ENCODE measurements at regions not wholly inside any gene's neighbourhood (a gene's known extent, or its start where the extent isn't known, plus 50 kb on each side); places are given as distances from the start of the nearest gene placed in this dataset.

DNA sequence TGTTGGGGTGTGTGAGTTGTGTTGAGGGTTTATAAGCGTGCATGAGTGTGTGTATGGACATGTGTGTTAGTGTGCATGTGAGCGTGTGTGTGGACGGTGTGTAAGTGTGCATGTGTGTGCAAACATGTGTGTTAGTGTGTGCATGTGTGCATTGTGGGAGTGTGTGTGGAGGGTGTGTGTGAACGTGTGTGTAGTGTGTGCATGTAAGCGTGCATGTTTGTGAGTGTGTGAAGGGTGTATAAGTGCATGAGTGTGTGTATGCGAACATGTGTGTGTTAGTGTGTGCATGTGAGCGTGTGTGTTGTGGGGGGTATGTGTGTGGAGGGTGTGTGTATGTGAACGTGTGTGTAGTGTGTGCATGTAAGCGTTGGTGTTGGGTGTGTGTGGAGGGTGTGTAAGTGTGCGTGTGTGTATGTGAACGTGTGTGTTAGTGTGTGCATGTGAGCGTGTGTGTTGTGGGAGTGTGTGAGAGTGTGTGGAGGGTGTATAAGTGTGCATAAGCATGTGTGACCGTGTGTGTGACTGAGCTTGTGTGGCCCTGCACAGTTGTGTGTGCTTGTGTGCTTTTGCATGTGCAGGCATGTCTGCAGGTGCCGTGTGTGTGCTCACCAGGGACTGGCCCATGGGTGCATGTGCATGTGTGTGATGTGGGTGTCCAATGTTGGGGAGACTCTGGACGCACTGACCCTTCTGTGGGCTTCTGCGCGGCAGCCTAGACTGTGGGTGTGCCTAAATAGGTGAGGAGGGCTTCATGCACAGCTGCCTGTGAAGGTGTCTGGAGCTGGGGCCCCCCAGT lies 866.2 kb downstream of the TBC1D22A start:
- in situ Hi-C loops (cut with HindIII; ENCODE audit: low pct_unique_long_range_greater_than_20kb, low sequenced_read_pairs) = no loop called here
- DNase-seq (ENCODE audit: low read depth, low spot score) = no peak

DNA sequence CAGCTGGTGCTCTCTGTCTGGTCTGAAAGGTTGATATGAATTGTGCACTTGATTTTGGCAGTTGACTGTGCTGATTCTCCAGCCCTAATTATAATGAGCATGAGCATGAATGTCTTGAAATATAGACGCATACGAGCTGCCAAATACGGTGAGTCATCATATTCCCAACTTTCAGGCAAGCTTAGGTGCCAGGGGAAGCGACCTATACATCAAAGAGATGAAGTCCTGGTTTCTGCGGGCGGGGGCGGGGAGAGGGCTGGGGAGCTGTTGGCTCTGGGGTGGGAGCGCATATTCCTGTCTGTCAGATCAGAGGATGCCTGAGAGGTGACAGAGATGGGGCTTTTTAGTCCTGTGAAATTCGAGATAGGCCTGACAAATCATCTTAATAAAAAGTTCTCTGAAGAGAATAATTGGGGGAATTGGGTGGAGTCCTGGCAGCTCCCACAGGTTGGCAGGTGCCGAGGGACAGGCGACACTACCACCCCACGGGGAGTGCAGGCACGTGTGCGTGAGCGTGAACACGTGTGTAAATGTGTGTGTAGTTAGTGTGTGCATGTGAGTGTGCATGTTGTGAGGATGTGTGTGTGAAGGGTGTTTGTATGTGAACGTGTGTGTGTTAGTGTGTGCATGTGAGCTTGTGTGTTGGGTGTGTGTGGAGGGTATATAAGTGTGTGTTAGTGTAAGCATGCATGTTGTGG lies 865.3 kb downstream of the TBC1D22A start:
- in situ Hi-C loops (cut with HindIII; ENCODE audit: low pct_unique_long_range_greater_than_20kb, low sequenced_read_pairs) = no loop called here
- no peak for DNase-seq (ENCODE audit: low read depth, low spot score)

DNA sequence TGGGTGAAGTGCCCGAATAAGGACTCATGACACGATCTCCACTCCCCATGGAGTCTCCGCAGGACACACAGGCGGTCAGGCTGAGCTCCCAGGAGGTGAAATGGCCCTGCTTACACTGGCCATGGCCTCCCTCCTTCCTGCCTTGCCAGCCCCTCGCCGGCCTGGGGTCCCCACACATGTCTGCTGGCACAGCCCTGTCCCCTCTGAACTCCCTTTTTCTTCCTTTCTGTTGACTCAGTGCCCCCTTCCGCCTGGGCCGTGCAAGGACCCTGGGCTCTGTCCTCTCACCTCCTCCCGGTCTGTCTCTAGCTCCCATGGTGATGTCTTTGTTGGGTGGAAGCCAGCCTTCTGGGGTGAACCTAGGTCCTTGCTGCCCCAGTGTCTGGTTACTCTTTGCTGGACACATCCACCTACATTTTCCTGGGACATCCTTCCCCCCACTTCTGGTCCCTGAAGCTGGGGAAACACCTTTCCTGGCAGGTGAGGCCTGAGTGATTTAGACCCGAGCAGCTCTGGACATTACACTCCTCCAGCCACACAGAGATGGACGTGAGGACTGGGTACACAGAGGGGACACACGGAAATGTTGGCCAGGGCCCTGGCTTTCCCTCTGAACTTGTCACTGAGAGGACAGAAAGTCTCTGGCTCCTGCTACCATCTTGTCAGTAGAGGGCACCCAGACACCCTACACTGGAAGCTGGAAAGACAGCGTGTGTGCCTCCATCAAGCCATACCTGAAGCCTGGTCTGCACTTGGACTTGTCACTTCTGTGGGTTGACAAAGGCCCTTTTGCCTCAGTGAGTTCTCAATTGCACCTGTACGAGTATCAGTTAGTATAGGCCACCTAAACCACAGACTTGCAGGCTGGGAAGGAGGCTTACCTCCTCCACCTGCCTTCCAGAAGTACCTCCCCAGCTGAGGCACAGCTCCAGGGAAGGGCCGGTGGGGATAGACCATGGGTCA lies 864.3 kb downstream of the TBC1D22A start:
- in situ Hi-C loops (cut with HindIII; ENCODE audit: low pct_unique_long_range_greater_than_20kb, low sequenced_read_pairs) = no loop called here
- peak; percentile 48 for DNase-seq (ENCODE audit: low read depth, low spot score)

DNA sequence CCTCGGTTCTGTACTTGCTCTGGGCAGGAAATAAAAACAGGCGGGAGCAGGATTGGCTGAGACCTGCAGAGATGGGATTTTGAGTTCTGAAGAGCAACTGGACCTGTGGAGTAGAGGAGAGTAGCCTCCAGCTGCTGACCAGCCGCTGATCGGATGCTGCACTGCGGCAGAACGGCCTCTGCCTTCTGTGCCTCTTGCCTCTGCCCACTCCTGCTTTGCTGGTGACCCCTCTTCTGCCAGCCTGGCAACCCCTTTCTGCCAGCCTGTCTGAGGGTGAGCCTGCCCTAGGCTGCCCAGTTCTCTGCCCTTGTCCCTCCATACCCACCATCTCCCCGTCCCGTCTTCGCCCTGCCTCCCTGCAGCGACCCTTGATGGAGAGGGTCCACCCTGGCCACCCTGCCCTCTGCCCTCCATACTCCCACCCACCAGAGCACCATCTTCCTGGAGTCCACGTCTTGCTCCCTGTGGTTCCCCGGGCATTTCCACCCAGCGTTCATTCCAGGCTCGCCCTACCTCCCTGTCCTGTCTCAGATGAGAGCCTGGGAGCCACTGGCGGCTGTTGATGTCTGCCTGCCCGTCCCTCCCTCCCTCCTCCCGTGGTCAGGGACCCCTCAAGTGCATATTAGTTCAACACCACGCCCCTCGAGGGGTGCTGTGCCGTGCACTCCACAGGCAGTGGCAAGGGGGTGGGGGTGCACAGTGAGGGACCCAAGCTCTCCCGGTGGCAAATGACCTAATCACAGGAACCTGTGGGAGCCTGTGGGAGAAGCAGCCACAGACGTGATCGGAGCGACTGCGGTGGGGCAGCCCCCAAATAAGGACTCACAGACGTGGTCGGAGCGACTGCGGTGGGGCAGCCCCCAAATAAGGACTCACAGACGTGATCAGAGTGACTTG lies 863.3 kb downstream of the TBC1D22A start:
- DNase-seq (ENCODE audit: low read depth, low spot score) = no peak

DNA sequence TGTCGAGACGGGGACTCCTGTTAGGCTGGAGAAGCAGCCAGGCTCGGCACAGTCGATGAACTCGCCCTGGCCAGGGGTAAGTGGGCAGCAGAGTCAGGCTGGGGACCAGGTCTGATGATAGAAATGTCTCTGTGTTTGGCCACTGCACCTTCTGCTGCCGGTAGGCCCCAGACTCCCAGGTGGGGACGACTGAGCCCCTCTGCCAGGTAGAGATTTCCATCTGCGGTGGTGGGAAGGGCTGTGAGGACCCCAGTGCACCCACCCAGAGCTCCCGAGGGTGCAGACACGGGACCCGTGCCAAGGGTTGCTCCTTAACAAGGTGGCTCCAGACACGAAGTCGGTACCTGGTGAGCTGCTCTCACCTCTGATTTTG lies 862.5 kb downstream of the TBC1D22A start:
- in situ Hi-C loops (cut with HindIII; ENCODE audit: low pct_unique_long_range_greater_than_20kb, low sequenced_read_pairs) = no loop called here
- no peak for DNase-seq (ENCODE audit: low read depth, low spot score)

More for the DNA sequence above, 863.3 kb downstream of the TBC1D22A start:
- in situ Hi-C loops (cut with HindIII; ENCODE audit: low pct_unique_long_range_greater_than_20kb, low sequenced_read_pairs) = no loop called here

DNA sequence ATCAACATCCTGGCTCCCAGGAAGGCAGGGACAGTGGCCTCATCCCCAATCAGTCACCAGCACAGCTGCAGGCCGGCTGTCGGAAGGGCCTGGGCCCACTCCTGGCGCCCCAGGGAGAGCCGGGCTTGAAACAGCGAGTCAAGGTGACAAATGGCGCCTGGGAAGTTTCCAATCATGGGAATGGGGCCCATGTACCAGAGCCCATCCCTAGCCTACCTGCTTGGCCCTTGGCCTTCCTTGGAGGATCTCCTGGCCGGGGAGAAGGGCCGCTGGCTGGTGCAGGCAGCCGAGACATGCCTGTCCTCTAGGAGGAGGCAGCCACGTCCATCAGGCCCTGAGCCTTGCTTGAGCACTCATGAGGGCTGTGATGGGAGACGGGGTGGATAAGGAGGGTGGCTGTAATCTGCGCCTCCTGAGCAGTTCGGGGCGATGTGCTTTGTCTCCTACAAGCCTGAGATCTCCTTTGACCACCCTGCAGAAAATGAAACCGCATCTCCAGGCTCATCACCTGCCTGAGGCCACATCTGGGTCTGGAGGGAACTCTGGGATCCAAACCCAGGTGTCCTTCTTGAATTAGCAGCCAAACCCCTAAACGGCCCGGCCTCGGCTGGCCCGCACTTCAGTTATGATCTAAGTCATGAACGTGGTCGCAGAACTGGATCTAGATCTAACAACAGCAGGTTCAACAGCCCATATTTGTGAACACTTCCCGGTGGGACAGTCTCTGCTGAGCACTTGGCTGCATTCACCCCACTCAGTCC lies 862.0 kb downstream of the TBC1D22A start:
- DNase-seq (ENCODE audit: low read depth, low spot score) = no peak
- in situ Hi-C loops (cut with HindIII; ENCODE audit: low pct_unique_long_range_greater_than_20kb, low sequenced_read_pairs) = no loop called here

DNA sequence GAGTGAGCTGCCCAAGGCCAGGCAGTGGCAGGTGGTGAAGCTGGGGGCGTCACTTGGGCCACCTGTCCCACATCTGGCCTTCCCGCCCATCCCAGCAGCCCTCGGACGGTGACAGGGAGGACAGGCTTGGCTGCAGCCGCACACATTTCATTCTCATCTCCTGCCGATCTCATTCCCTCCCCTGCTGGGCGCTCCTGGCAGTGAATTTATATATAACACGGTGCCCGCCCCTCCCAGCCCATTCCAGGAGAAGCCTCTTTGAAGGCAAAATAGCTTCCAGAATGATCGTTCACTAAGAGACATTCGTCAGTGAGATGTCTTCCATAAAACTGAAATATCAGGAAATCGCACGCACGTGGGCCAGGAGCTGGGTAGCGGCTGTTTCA lies 861.3 kb downstream of the TBC1D22A start:
- in situ Hi-C loops (cut with HindIII; ENCODE audit: low pct_unique_long_range_greater_than_20kb, low sequenced_read_pairs) = no loop called here
- no peak for DNase-seq (ENCODE audit: low read depth, low spot score)

DNA sequence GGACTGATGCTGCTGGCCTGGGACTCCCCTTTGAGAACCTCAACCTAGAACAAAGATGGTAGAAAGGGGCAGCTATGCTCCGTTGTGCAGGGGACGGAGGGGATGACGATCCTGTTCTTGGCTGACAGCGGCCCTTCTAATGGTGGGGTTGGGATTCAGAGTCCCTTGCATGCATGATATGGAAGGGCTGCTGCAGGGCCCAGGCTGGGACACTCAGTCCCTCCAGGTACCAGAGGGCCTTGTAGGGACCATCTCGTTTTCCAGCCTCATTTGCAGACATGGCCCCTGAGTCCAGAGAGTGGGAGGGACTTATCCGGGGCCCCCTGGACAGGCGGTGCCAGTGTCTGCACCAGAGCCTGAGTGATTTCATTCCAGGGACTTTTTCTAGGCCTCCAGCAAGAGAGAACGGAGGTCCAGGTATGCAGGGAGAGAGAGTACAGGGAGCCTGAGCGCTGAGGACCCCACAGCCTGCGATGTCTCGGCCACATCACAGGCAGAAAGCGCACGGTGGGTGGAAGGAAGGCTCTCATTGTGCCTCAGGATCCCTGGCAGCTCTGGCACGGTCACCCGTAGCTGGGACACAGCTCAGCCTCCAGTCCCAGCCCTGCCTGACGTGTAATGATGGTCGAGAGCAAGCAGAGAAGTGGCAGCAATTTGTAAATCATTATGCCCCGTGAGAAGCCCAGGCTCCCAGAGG lies 860.8 kb downstream of the TBC1D22A start:
- no peak for DNase-seq (ENCODE audit: low read depth, low spot score)
- in situ Hi-C loops (cut with HindIII; ENCODE audit: low pct_unique_long_range_greater_than_20kb, low sequenced_read_pairs) = no loop called here

DNA sequence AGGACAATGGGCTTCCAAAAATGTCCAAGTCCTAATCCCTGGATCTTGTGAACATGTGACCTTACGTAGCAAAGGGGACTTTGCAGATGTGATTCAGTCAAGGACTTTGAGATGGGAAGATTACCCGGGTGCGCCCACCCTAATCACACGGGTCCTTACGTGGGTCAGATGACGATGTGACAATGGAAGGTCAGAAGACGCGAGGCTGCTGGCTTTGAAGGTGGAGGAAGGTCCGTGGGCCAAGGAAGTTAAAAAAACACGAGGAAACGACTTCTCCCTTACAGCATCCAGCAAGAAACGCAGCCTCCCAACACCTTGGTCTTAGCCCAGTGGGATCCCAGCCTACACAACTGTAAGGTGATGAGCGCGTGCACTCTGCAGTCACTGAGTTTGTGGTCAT lies 860.1 kb downstream of the TBC1D22A start:
- no peak for DNase-seq (ENCODE audit: low read depth, low spot score)
- in situ Hi-C loops (cut with HindIII; ENCODE audit: low pct_unique_long_range_greater_than_20kb, low sequenced_read_pairs) = no loop called here

DNA sequence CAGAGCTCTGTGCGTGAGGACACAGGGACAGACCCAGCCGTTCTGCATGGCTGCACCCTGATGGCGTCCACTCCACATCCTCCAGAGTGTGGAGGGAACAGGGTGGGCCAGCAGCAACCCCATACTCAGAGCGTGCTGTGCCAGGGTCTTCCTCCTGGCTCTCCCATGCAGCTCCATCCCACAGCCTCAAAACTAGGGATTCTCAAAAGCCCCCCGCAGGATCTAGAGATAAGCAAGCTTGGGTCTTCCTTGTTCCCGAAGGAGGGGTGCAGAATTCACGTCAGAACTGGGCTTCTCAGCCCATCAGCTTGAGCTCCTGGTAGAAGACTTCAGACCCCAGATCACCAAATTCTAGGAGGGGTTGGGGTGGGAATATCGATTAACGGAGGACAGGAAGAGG lies 858.8 kb downstream of the TBC1D22A start:
- DNase-seq (ENCODE audit: low read depth, low spot score) = no peak
- in situ Hi-C loops (cut with HindIII; ENCODE audit: low pct_unique_long_range_greater_than_20kb, low sequenced_read_pairs) = no loop called here

DNA sequence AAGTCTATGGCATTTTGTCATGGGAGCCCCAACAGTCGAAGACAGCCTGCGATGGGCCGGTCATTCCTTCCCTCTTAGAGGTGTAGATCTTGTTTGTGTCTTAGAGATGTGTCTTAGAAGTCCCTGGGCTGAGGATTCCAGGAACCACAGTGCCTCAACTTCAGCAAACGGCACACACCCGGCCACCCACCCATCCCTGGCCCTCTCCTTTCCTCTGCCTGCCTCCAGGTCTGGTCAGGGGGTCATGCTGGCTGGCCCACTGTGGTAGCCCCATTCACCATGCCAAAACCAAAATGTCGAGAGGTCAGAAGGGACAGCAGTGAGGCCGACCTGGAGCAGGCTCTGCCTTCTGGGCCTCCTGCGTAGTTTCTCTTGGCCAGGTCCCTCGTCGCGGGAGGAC lies 857.9 kb downstream of the TBC1D22A start:
- in situ Hi-C loops (cut with HindIII; ENCODE audit: low pct_unique_long_range_greater_than_20kb, low sequenced_read_pairs) = no loop called here
- no peak for DNase-seq (ENCODE audit: low read depth, low spot score)

DNA sequence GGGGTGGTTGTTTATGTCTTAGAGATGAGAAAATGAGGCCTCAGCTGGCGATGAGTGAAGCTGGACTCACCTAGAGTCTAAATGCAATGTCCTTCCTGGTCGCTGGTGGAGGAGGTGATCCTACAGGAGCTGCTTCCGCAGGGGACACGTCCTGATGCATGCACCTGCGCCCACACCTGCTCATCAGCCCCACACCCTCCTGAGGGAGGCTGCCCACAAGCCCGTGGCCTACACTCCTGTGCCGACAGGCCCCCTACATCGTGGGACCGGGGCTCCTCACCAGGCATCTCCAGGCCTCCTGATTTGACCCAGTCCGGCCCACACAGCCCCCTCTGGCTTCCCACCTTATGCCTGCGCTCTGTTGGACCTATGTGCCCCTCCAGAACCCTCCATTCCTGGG lies 857.2 kb downstream of the TBC1D22A start:
- in situ Hi-C loops (cut with HindIII; ENCODE audit: low pct_unique_long_range_greater_than_20kb, low sequenced_read_pairs) = no loop called here

DNA sequence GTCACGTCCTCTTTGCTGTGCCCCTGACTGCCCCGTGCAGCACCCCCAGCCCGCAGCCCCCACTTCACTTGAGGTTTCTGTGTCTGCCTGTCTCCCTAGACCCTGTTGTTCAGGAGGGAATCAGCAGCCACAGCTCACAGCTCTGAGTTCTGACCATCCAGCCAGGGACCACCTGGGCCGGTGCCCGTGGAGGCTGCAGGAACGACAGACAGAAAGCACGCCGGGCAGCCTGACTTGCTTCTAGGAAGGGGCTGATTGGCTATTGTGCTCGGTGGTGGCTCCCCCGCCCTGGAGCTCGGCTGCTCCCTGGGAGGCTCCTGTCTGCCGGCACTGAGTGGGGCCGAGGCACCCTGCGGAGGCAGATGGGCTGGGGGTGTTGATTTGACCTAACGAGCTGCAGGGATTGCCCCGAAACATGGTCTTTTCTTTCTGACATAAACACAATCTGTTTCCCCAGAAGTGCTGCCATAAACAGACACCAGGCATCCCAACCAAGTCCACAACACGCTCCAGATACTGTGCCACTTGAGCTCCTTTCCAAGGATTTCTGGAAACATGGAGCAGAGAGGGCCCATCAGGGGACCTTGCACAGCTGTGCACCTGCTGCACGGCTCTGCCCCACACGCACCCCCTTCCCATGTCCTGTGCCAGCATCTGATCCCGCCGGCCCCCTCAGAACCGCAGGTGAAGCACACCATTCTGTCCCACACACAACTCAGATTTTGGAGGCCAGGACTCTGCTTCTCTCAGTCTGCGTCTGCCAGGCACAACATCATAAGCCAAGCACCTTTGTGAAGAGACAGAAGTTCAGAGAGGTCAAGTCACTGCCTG lies 855.9 kb downstream of the TBC1D22A start:
- DNase-seq (ENCODE audit: low read depth, low spot score) = no peak
- in situ Hi-C loops (cut with HindIII; ENCODE audit: low pct_unique_long_range_greater_than_20kb, low sequenced_read_pairs) = no loop called here

More for the DNA sequence above, 857.2 kb downstream of the TBC1D22A start:
- no peak for DNase-seq (ENCODE audit: low read depth, low spot score)

DNA sequence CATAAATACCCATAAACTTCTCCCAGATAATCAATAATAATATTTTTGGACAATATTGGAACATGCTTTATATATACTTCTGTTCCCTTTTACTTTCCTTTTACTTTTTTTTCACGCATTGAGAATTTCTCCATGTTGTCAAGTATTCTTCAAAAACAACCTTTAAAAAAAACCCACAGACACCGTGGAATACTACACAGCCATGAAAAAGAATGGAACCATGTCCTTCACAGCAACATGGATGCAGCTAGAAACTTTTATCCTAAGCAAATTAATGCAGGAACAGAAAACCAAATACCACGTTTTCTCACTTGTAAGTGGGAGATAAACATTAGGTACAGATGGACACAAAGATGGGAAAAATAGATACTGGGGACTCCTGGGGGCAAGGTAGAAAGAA lies 854.7 kb downstream of the TBC1D22A start:
- DNase-seq (ENCODE audit: low read depth, low spot score) = no peak
- in situ Hi-C loops (cut with HindIII; ENCODE audit: low pct_unique_long_range_greater_than_20kb, low sequenced_read_pairs) = no loop called here

DNA sequence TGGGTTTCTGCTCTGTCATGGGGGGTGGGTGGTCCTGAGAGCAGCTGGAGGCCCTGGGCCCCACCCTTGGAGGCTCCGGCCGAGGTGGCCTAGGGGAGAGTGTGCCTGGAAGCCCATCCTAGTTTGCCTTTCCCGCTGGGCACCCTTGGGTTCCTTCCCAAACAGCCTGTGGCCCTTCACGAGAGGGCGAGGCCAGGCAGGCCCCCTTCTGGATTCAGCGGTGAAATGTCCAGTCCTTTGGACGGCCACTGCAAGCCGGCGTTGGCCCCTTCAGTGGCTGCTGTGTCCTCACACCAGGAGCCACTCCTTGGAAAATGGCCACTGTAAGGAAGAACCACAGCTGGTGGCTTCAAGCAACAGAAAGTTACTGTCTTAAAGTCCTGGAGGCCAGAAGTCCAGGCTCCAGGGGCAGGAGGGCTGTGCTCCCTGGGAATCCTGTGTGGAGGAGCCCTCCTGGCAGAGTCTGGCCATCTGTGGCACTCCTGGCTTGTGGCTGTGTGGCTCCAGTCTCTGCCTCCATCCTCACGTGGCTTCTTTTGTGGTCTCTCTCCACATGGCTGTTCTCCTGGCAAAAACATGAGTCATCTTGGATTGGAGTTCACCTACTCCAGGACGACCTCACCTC lies 854.1 kb downstream of the TBC1D22A start:
- DNase-seq (ENCODE audit: low read depth, low spot score) = no peak
- in situ Hi-C loops (cut with HindIII; ENCODE audit: low pct_unique_long_range_greater_than_20kb, low sequenced_read_pairs) = no loop called here

Measured in SK-MEL-5 (cell line).